Glutamatergic neuron (in vitro differentiated cells): ENCODE measurements at regions not wholly inside any gene's neighbourhood (a gene's known extent, or its start where the extent isn't known, plus 50 kb on each side); places are given as distances from the start of the nearest gene placed in this dataset.

ENCODE experiments used
- DNase-seq: peaks from one replicate; pipeline ENCODE4 v3.0.0; 2022
- H3K27ac Mint-ChIP-seq: one replicate; pipeline ENCODE4 v1.8.0; 2020; ENCODE audit warnings: mild to moderate bottlenecking, mixed read lengths, inconsistent platforms; ENCODE audit not compliant: unreplicated experiment
- H3K27me3 Mint-ChIP-seq: one replicate; pipeline ENCODE4 v1.8.0; 2020; ENCODE audit warnings: mild to moderate bottlenecking, moderate library complexity, mixed read lengths, inconsistent platforms; ENCODE audit not compliant: unreplicated experiment
- H3K36me3 Mint-ChIP-seq: one replicate; pipeline ENCODE4 v1.8.0; 2020; ENCODE audit warnings: mild to moderate bottlenecking, mixed read lengths, inconsistent platforms; ENCODE audit not compliant: unreplicated experiment
- H3K4me1 Mint-ChIP-seq: one replicate; pipeline ENCODE4 v1.8.0; 2020; ENCODE audit warnings: mild to moderate bottlenecking, low read depth, mixed read lengths, inconsistent platforms; ENCODE audit not compliant: unreplicated experiment
- H3K4me3 Mint-ChIP-seq: one replicate; pipeline ENCODE4 v1.8.0; 2020; ENCODE audit warnings: mild to moderate bottlenecking, mixed read lengths, inconsistent platforms; ENCODE audit not compliant: unreplicated experiment
- H3K9me3 Mint-ChIP-seq: one replicate; pipeline ENCODE4 v1.8.0; 2020; ENCODE audit warnings: mild to moderate bottlenecking, moderate library complexity, mixed read lengths, inconsistent platforms; ENCODE audit not compliant: unreplicated experiment
- CTCF ChIP-seq: fragments of 200-600 bp; sonication (generic); IDR thresholded peaks from one replicate; pipeline ENCODE4 v1.5.0; 2021; ENCODE audit not compliant: partially characterized antibody, unreplicated experiment

GRCh38 chr5:128673970-128674369 is 135.9 kb upstream of the FBN2 start:
- peaks cover 4% of the 10 kb centered on the region for H3K27me3 Mint-ChIP-seq
- no peak for TF ChIP-seq CTCF
- peaks cover 9% of the 10 kb centered on the region for H3K9me3 Mint-ChIP-seq
- no peak overlapping the region for H3K4me3 Mint-ChIP-seq
- no peak overlapping the region for H3K27ac Mint-ChIP-seq
- H3K4me1 Mint-ChIP-seq = peaks cover 2% of the 10 kb centered on the region
- H3K36me3 Mint-ChIP-seq = peaks cover 6% of the 10 kb centered on the region
- no peak for DNase-seq

- Mint-ChIP-seq H3K27ac (no peak overlapping the region), H3K27me3 (peaks cover 6% of the 10 kb centered on the region), H3K4me3 (no peak overlapping the region), H3K4me1 (peaks cover 2% of the 10 kb centered on the region), H3K36me3 (peaks cover 6% of the 10 kb centered on the region), H3K9me3 (peaks cover 7% of the 10 kb centered on the region)
- peak; percentile 66 for DNase-seq
- TF ChIP-seq CTCF = peak; percentile 69
Observed at GRCh38 chr5:128674837-128675446, 136.9 kb upstream of the FBN2 start.

- Mint-ChIP-seq H3K9me3 (no peaks in the 10 kb centered on the region), H3K27ac (no peak overlapping the region), H3K36me3 (peaks cover under 1% of the 10 kb centered on the region), H3K4me3 (no peak overlapping the region), H3K4me1 (no peaks in the 10 kb centered on the region), H3K27me3 (peaks cover 6% of the 10 kb centered on the region)
- no peak for TF ChIP-seq CTCF
- no peak for DNase-seq
Observed at GRCh38 chr5:128681096-128681495, 143.1 kb upstream of the FBN2 start.

GRCh38 chr5:128681764-128682592 is 143.9 kb upstream of the FBN2 start:
- Mint-ChIP-seq H3K27ac (no peak overlapping the region), H3K27me3 (peaks cover 6% of the 10 kb centered on the region), H3K4me1 (no peaks in the 10 kb centered on the region), H3K4me3 (no peak overlapping the region), H3K9me3 (no peaks in the 10 kb centered on the region), H3K36me3 (no peaks in the 10 kb centered on the region)
- TF ChIP-seq CTCF = no peak
- DNase-seq = no peak

GRCh38 chr5:128682669-128683068 is 144.6 kb upstream of the FBN2 start:
- Mint-ChIP-seq H3K27me3 (peaks cover 6% of the 10 kb centered on the region), H3K9me3 (no peaks in the 10 kb centered on the region), H3K4me3 (no peak overlapping the region), H3K27ac (no peak overlapping the region), H3K4me1 (no peaks in the 10 kb centered on the region), H3K36me3 (no peaks in the 10 kb centered on the region)
- DNase-seq = no peak
- TF ChIP-seq CTCF = no peak
